ELR (cell line): ENCODE measurements at regions not wholly inside any gene's neighbourhood (a gene's known extent, or its start where the extent isn't known, plus 50 kb on each side); places are given as distances from the start of the nearest gene placed in this dataset.

Source experiments
- DNase-seq: peaks from one replicate; pipeline ENCODE4 v3.0.0-alpha.2; 2015; ENCODE audit warnings: low read depth

- peak; percentile 28 for DNase-seq
Observed at GRCh38 chr2:71277536-71278103, 50.7 kb upstream of the PAIP2B start.

- no peak for DNase-seq
Observed at GRCh38 chr2:71277147-71277475, 50.2 kb upstream of the PAIP2B start.

- peak; percentile 38 for DNase-seq
Observed at GRCh38 chr2:71276311-71277146, 49.6 kb upstream of the PAIP2B start.
